ENCODE measurements at regions not wholly inside any gene's neighbourhood (a gene's known extent, or its start where the extent isn't known, plus 50 kb on each side); places are given as distances from the start of the nearest gene placed in this dataset.

DNA sequence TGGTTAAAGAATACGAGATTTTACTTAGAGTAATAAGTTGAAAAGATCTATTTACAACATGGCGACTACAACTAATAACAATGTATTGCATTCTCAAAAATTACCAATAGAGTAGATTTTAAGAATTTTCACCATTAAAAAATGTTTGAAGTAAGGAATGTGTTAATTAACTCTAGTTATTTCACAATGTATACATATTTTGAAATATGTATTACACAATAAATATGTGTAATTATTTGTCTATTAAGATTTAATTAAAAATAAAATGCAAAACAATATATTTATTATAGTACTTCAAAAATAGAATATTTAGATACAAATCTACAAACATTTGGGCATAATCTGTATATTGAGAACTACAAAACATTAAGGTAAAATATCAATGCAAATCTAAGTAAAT is 1326.3 kb upstream of the CDH6 start:
- TF ChIP-seq, protein P1, sequence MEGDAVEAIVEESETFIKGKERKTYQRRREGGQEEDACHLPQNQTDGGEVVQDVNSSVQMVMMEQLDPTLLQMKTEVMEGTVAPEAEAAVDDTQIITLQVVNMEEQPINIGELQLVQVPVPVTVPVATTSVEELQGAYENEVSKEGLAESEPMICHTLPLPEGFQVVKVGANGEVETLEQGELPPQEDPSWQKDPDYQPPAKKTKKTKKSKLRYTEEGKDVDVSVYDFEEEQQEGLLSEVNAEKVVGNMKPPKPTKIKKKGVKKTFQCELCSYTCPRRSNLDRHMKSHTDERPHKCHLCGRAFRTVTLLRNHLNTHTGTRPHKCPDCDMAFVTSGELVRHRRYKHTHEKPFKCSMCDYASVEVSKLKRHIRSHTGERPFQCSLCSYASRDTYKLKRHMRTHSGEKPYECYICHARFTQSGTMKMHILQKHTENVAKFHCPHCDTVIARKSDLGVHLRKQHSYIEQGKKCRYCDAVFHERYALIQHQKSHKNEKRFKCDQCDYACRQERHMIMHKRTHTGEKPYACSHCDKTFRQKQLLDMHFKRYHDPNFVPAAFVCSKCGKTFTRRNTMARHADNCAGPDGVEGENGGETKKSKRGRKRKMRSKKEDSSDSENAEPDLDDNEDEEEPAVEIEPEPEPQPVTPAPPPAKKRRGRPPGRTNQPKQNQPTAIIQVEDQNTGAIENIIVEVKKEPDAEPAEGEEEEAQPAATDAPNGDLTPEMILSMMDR (IDR thresholded peaks at IDR 0.05) = no peak
- TF ChIP-seq POLR2A (IDR thresholded peaks at IDR 0.05) = no peak

Measured in testis (tissue), 2 donors.